GM19043 (cell line): ENCODE measurements at regions not wholly inside any gene's neighbourhood (a gene's known extent, or its start where the extent isn't known, plus 50 kb on each side); places are given as distances from the start of the nearest gene placed in this dataset.
A peak's percentile ranks its signal among the peaks of the same experiment; 100 is the strongest.

Source experiments
- ATAC-seq: cut with Tn5 transposase; IDR thresholded peaks from one replicate; pipeline ENCODE4 v1.9.1; 2021; ENCODE audit warnings: low read depth; ENCODE audit not compliant: unreplicated experiment

DNA sequence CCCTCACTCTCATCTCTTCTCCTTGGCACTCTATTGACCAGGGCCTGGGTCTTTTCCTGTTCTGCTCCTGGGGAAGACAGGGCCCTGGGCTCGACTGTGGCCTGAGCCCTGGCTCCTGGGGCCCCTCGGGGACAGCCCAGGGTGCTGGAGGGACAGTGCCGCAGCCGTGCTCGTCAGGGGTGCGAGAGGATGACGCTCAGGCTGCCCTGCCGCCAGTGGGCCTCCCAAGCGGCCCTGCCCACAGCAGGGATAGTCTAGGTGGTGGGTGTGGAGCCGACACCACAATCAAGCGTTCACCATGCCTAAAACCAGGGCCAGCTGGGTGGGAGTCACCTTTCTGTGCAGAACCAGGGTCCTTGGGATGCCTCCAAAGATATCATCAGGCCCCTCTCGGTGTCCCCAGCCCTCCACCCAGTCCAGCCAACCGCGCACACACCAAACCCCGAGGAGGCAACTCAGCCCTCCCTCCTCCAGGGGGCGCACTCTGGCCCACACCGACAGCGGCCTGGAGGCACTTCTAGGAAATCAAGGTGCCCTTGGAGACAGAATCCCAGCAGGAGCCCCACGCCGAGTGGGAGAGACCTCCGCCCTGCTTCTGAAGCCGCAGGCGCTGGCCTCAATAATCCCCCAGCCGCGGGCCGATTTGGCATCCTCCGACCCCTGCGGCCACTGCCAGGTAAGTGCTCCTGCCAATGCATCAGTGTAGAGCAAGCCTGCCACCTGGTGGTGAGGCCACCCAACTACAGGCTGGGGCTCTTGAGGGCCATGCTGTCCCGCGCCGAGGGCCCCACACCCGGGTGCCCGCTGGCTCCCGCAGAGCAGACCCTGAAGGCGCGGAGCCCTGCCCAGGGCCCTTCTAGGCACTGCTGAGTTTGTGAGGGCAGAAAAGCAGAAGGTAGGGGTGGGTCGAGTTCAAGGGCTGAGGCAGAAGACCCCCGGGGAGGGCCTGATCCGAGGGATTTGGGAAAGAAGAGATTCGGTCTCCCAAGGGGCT, 496.4 kb downstream of the BUD13 start:
- peak; percentile 72 for ATAC-seq

GRCh38 chr11:116275635-116276034, 497.2 kb downstream of the BUD13 start:
- no peak for ATAC-seq

- no peak for ATAC-seq
These were observed 498.3 kb downstream of the BUD13 start for GRCh38 chr11:116274521-116274920.

- no peak for ATAC-seq
These were observed 500.5 kb downstream of the BUD13 start for GRCh38 chr11:116272181-116272789.

DNA sequence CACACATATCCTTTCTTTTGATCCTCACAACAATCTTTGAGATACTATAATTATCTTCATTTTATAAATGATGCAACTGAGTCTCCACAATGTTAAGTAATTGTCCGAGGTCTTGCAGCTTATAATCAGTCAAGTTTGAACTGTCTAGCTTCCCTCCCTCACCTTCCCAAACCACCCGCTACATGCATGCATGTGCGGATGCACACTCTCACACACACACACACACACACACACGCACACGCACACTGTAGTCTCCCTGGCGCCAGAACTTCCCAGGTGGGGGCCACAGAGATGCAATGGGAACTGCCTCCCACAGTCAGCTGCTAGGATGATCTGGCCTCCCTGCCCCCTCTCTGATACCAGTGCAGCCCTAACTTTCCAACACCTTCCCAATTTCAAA, 501.3 kb downstream of the BUD13 start:
- ATAC-seq, result no peak

DNA sequence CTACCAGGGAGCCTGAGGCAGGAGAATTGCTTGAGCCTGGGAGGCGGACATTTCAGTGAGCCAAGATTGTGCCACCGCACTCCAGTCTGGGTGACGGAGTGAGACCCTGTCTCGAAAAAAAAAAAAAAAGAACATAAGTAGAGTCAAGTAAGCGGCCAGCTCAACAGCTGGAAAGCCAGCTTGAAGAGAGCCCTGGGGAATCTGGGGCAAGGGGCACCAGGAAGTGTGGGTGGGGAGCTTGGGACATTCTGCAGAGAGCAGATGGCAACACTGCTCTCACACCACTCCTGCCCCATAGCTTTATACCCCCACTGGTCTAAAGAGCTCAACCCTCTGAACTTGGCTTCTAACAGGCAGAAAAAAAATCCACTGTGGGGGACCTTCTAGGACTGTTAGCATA, 505.6 kb downstream of the BUD13 start:
- ATAC-seq, result no peak

- no peak for ATAC-seq
These were observed 509.0 kb downstream of the BUD13 start for GRCh38 chr11:116263770-116264169.

DNA sequence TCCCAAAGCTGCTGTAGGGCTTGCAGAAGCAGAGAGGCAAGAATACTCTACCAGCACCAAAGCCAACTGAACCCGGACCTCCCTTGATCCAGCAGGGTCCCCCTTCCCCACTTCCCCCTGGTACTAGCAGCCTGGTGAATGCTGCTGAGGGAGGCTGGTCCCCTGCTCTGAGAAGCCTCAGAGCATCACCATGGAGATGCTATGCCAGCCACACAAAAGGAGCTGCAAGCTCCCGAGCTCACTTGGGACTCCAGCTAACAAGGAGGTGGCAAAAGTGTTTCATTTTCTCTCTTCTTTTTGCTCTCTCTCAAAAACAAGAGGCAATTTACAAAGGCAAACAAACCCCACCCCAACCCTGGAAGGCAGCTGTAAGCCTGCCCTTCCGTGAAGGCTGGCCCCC, 509.8 kb downstream of the BUD13 start:
- ATAC-seq, result no peak

GRCh38 chr11:116262370-116262769, 510.4 kb downstream of the BUD13 start:
- ATAC-seq, result no peak

GRCh38 chr11:116261606-116262005, 511.2 kb downstream of the BUD13 start:
- no peak for ATAC-seq

DNA sequence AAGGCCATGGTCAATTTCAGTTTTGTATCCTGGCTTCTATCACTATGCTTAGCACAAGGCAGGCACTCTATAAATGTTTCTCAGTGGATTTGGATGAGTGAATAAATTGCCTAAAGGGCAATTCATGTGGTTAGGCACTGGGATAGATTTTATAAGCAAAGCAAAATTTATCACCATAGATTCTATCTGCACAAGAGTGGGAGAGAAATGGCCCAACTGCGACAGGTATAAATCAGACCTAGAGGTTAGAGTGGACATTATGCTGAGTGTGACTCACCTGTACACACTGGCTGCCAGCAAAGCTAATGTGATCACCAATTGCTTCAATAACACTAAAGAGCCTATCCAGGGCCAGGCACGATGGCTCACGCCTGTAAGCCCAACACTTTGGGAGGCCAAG, 514.0 kb downstream of the BUD13 start:
- no peak for ATAC-seq

GRCh38 chr11:116257883-116258282, 514.9 kb downstream of the BUD13 start:
- no peak for ATAC-seq

- ATAC-seq, result no peak
These were observed 515.7 kb downstream of the BUD13 start for GRCh38 chr11:116257092-116257491.

GRCh38 chr11:116256215-116256614, 516.6 kb downstream of the BUD13 start:
- ATAC-seq, result no peak

GRCh38 chr11:116255321-116255953, 517.4 kb downstream of the BUD13 start:
- no peak for ATAC-seq

DNA sequence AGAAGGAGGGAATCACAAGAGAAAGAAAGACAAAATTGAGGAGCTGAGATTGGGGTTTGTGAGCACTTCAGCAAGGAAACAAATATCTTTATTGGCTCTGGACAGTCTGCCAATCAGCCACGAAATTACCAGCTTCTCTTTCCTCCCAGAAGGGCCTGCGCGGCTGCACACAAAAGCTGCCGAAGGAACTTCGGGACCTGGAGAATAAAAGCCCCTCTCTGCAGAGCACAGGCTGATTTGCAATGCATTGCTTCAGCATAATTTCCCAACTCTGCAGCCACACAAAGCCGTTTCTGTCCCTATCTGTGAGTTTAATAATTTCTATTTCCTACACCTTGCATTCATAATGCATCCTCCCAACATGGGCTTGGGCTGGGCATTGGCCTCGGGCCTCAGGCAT, 522.6 kb downstream of the BUD13 start:
- ATAC-seq, result no peak

DNA sequence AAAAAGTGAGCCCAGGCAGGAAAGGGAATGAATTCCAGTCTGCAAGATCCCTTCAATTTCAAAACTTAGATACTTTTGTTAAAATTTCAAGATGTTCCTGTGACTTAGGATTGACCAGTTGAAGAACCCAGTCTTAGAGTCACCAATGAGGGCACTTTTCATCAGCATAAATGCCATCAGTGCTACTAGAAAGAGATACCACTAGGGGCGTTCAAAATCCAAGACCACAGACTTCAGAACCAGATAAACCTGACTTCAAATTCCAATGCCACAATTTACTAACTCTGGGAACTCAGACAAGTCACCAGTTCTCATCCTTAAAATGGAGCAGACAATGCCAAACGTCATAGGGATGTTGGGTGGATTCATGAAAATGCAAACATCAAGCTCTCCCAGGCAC, 523.2 kb downstream of the BUD13 start:
- no peak for ATAC-seq

DNA sequence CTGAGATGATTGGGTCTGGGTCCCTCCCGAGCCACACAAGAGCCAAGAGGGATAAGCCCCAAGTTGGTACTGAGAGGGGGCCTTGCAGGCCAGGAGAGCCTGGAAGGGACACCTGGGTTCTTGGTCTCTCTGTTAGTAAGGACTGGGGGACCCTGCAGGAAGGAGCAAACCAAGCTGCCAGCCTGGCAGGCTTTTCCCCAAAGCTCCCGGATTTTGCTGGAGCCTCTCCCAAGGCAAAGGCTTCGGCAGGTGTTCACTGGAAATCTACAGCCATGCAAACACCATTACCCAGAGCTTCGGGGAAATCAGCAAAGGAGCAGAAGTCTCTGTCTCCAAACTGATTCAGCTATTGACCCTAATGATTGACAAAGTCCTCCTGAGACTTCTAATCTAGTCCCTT, 527.9 kb downstream of the BUD13 start:
- ATAC-seq, result no peak

DNA sequence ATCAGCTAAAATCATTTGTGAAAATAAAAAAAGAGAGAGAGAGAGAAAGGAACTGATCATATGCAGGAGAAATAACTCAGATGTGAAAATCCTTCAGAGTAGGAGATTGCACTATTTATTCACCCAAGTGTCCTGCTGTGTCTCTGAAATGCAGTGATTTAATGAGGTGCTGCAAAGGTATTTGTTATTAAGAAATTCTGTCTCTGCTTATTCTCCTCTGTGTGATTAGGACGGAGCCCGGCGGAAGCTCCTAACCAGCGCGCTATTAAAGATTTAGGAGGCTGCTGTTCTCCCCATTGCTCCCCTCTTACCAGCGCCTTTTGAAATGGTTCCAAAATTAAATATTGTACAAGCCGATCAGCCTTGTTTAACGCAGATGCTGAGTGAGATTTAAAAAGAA, 528.3 kb downstream of the BUD13 start:
- no peak for ATAC-seq

GRCh38 chr11:116243991-116244390, 528.8 kb downstream of the BUD13 start:
- ATAC-seq, result no peak

- no peak for ATAC-seq
These were observed 530.8 kb downstream of the BUD13 start for GRCh38 chr11:116242006-116242405.
